HEK293T (cell line): ENCODE measurements at regions not wholly inside any gene's neighbourhood (a gene's known extent, or its start where the extent isn't known, plus 50 kb on each side); places are given as distances from the start of the nearest gene placed in this dataset.

Experiments
- ARNT ChIP-seq: fragments of 450-650 bp; IDR thresholded peaks from 2 replicates; pipeline ENCODE4 v1.6.1; 2017; ENCODE audit warnings: mild to moderate bottlenecking
- FOXA1 ChIP-seq: fragments of 450-650 bp; IDR thresholded peaks from 2 replicates; pipeline ENCODE4 v1.6.1; 2016; ENCODE audit warnings: mild to moderate bottlenecking
- TARDBP ChIP-seq: fragments of 450-650 bp; IDR thresholded peaks from 2 replicates; pipeline ENCODE4 v1.6.1; 2016

- no peak for TF ChIP-seq ARNT
- TF ChIP-seq FOXA1, result no peak
- TF ChIP-seq TARDBP, result no peak
These were observed 209.0 kb upstream of the MVB12B start for GRCh38 chr9:126117631-126118030.
